ENCODE measurements at regions not wholly inside any gene's neighbourhood (a gene's known extent, or its start where the extent isn't known, plus 50 kb on each side); places are given as distances from the start of the nearest gene placed in this dataset.
A peak's percentile ranks its signal among the peaks of the same experiment; 100 is the strongest.

DNA sequence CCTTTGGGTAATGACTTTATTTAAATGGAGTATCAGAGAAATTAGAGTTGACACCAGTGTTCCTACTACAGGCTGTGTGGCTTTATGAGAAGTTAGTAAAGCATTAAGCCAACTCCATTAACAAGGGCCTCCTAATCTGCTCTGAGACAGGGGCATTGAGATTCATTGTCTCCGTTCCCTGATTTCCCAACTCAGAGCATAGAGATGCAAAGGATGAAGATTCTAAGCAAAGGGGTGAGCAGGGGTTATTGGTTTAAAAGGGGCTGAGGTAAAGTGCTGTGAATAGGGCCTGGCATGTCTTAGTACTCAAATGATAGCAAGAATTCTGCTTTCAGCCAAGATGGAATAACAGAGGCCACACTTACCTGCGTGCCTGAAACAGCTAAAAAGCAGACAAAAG is 428.4 kb downstream of the PTPRU start:
- H3K9me3 ChIP-seq (ENCODE audit: control insufficient read depth, low read length): no peaks in the 10 kb centered on the region
- no peak overlapping the region for H3K27ac ChIP-seq (ENCODE audit: low read depth, low read length)
- Mint-ChIP-seq H3K4me1 (no peaks in the 10 kb centered on the region), H3K27me3 (ENCODE audit: insufficient read depth) (peaks cover 9% of the 10 kb centered on the region), H3K36me3 (ENCODE audit: low read depth) (no peaks in the 10 kb centered on the region), H3K4me3 (no peak overlapping the region), H3K9me3 (peaks cover 2% of the 10 kb centered on the region), H3K27ac (no peak overlapping the region)
- WGBS, 2 experiments (ENCODE audit: insufficient coverage in 1 of 2, insufficient read length in 1 of 2): 80 to 94% methylated on average over 2 of the region's 2 CpGs
- H3K4me1 ChIP-seq (ENCODE audit: control insufficient read depth, insufficient read depth, low read length): no peaks in the 10 kb centered on the region
- TF ChIP-seq, protein P1, sequence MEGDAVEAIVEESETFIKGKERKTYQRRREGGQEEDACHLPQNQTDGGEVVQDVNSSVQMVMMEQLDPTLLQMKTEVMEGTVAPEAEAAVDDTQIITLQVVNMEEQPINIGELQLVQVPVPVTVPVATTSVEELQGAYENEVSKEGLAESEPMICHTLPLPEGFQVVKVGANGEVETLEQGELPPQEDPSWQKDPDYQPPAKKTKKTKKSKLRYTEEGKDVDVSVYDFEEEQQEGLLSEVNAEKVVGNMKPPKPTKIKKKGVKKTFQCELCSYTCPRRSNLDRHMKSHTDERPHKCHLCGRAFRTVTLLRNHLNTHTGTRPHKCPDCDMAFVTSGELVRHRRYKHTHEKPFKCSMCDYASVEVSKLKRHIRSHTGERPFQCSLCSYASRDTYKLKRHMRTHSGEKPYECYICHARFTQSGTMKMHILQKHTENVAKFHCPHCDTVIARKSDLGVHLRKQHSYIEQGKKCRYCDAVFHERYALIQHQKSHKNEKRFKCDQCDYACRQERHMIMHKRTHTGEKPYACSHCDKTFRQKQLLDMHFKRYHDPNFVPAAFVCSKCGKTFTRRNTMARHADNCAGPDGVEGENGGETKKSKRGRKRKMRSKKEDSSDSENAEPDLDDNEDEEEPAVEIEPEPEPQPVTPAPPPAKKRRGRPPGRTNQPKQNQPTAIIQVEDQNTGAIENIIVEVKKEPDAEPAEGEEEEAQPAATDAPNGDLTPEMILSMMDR (conservative IDR thresholded peaks at IDR 0.05): no peak
- no peaks in the 10 kb centered on the region for H3K36me3 ChIP-seq (ENCODE audit: control insufficient read depth, insufficient read depth, low read length)
- no peak for DNase-seq
- no peak overlapping the region for H3K9ac ChIP-seq (ENCODE audit: extremely low read depth, low read length, poor library complexity, severe bottlenecking)
- H3K4me3 ChIP-seq (ENCODE audit: low read length): no peak overlapping the region
- H3K27me3 ChIP-seq (ENCODE audit: control insufficient read depth, insufficient read depth, low read length, poor library complexity, severe bottlenecking): peaks cover 4% of the 10 kb centered on the region

DNA sequence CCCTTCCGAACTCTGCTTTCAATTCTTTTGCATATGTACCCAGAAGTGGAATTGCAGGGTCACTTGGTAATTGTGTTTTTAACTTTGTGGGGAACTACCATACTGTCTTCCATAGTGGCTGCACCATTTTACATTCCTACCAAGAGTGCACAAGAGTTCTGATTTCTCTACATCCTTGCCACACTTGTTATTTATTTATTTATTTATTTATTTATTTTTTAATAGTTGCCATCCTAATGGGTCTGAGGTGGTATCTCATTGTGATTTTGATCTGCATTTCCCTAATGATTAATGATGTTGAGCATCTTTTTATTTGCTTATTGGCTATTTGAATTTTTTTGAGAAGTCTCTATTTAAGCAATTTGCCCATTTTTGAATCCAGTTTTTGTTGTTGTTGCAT is 422.4 kb downstream of the PTPRU start:
- TF ChIP-seq, protein P1 (conservative IDR thresholded peaks at IDR 0.05): no peak
- H3K4me3 Mint-ChIP-seq: no peak overlapping the region
- no peak overlapping the region for H3K9ac ChIP-seq (ENCODE audit: extremely low read depth, low read length, poor library complexity, severe bottlenecking)
- no peaks in the 10 kb centered on the region for H3K27me3 ChIP-seq (ENCODE audit: control insufficient read depth, insufficient read depth, low read length, poor library complexity, severe bottlenecking)
- no peak for DNase-seq
- H3K4me1 Mint-ChIP-seq: no peaks in the 10 kb centered on the region
- H3K27ac Mint-ChIP-seq: no peak overlapping the region
- no peaks in the 10 kb centered on the region for H3K36me3 Mint-ChIP-seq (ENCODE audit: low read depth)
- no peaks in the 10 kb centered on the region for H3K9me3 ChIP-seq (ENCODE audit: control insufficient read depth, low read length)
- H3K9me3 Mint-ChIP-seq: peaks cover 4% of the 10 kb centered on the region
- H3K27ac ChIP-seq (ENCODE audit: low read depth, low read length): no peak overlapping the region
- H3K27me3 Mint-ChIP-seq (ENCODE audit: insufficient read depth): peaks cover 8% of the 10 kb centered on the region
- no peaks in the 10 kb centered on the region for H3K4me1 ChIP-seq (ENCODE audit: control insufficient read depth, insufficient read depth, low read length)
- 82% methylated on average over 1 of the region's 1 CpG; no CpG with 5 or more reads in 1 of the 2 experiments for whole genome bisulfite sequencing, 2 experiments (ENCODE audit: insufficient coverage in 1 of 2, insufficient read length in 1 of 2)
- no peaks in the 10 kb centered on the region for H3K36me3 ChIP-seq (ENCODE audit: control insufficient read depth, insufficient read depth, low read length)
- no peak overlapping the region for H3K4me3 ChIP-seq (ENCODE audit: low read length)

DNA sequence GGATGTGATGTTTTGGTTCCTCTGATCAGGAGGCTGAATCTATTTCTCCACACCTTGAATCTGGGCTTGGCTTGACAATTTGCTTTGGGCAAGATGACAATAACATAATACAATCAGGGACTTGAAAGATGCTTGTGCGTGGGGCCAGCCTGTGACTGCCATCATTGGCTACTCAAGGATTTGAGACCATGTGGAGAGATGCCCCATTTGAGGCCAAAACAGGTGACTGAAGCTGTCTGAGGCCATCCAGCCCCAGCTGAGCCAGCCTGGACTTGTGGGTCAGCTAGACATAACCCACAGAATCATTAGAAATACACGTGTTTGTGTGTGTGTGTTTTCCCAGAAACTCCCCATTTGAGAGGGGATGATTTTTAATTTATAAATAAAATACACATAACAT is 421.5 kb downstream of the PTPRU start:
- Histone ChIP-seq H3K27me3 (ENCODE audit: control insufficient read depth, insufficient read depth, low read length, poor library complexity, severe bottlenecking) (no peaks in the 10 kb centered on the region), H3K27ac (ENCODE audit: low read depth, low read length) (no peak overlapping the region), H3K4me3 (ENCODE audit: low read length) (no peak overlapping the region), H3K9me3 (ENCODE audit: control insufficient read depth, low read length) (no peaks in the 10 kb centered on the region), H3K36me3 (ENCODE audit: control insufficient read depth, insufficient read depth, low read length) (no peaks in the 10 kb centered on the region), H3K4me1 (ENCODE audit: control insufficient read depth, insufficient read depth, low read length) (no peaks in the 10 kb centered on the region), H3K9ac (ENCODE audit: extremely low read depth, low read length, poor library complexity, severe bottlenecking) (no peak overlapping the region)
- H3K4me1 Mint-ChIP-seq: no peaks in the 10 kb centered on the region
- H3K36me3 Mint-ChIP-seq (ENCODE audit: low read depth): no peaks in the 10 kb centered on the region
- H3K27ac Mint-ChIP-seq: no peak overlapping the region
- H3K9me3 Mint-ChIP-seq: peaks cover 4% of the 10 kb centered on the region
- TF ChIP-seq, protein P1 (conservative IDR thresholded peaks at IDR 0.05): no peak
- 82 to 89% methylated on average over 1 of the region's 2 CpGs for WGBS, 2 experiments (ENCODE audit: insufficient coverage in 1 of 2, insufficient read length in 1 of 2)
- no peak overlapping the region for H3K4me3 Mint-ChIP-seq
- H3K27me3 Mint-ChIP-seq (ENCODE audit: insufficient read depth): peaks cover 11% of the 10 kb centered on the region
- peak; percentile 5 for DNase-seq

Data from endodermal cell (in vitro differentiated cells).